ENCODE measurements at regions not wholly inside any gene's neighbourhood (a gene's known extent, or its start where the extent isn't known, plus 50 kb on each side); places are given as distances from the start of the nearest gene placed in this dataset.

DNA sequence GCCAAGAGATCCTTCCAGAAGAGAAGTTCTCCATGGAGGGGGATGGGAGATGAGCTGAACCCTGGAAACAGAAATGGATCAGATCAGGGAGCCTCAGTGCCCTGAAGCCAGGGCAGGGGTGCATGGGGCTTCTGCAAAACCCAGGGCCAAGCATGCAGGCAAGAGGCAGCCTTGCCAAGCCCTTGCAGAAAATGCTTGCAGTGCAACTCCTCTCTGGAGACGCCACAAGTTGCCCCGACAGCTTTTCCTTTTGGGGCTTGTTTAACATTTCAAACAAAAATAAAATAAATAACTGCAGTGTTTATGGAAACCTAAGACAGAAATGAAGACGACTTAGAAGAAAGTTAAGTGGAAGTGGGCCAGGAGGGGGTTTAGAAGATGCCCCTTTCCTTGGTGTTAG is 177.5 kb upstream of the TNP1 start:
- no peaks in the 10 kb centered on the region for H3K4me1 Mint-ChIP-seq (ENCODE audit: low read depth)
- no peak overlapping the region for H3K4me3 Mint-ChIP-seq
- H3K9me3 Mint-ChIP-seq: no peaks in the 10 kb centered on the region
- ATAC-seq: no peak
- H3K27me3 Mint-ChIP-seq (ENCODE audit: low read depth): no peaks in the 10 kb centered on the region
- DNase-seq: no peak
- no peaks in the 10 kb centered on the region for H3K36me3 Mint-ChIP-seq (ENCODE audit: insufficient read depth)

DNA sequence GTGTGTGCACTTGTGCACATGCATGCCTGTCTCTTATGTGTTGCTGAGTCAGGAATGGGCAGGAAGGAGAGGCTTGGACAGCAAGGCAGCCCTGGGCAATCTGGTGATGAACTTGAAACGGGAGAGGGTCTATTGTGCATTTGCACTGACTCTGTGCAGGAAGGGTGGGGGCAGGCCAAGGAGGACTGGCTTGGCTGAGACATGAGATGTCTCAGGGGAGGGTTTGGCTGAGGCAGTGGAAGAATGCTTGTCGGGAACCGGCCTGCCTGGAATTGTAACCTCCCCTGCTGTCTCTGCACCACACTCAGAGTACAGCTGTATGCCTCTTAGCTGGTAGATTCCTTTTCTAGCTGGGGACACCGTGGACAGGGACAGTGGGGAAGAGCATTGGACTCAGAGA is 176.1 kb upstream of the TNP1 start:
- Mint-ChIP-seq H3K4me1 (ENCODE audit: low read depth) (no peaks in the 10 kb centered on the region), H3K9me3 (no peaks in the 10 kb centered on the region), H3K27me3 (ENCODE audit: low read depth) (no peaks in the 10 kb centered on the region), H3K36me3 (ENCODE audit: insufficient read depth) (no peaks in the 10 kb centered on the region), H3K4me3 (no peak overlapping the region)
- DNase-seq (no peak), ATAC-seq (no peak)

DNA sequence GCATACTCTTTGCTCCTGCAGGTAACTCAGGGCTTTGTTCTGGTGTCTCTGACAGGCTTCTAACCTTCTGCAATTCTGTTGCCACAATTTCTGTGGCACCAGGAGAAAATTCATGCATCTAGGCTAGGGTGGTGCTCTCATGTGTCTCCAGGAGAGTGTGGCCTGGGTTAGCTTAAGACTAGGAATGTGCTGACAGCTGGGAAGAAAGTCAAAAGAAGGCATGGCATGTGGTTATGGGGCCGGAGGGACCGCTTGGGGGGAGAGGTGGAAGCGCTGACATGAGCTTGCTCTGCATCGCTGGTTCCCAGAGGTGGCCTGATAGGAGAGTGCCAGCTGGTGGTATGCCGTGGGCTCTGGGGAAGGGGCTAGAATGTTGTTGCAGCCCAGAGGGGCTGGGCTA is 173.3 kb upstream of the TNP1 start:
- no peak overlapping the region for H3K4me3 Mint-ChIP-seq
- H3K9me3 Mint-ChIP-seq: no peaks in the 10 kb centered on the region
- no peaks in the 10 kb centered on the region for H3K36me3 Mint-ChIP-seq (ENCODE audit: insufficient read depth)
- ATAC-seq (no peak), DNase-seq (no peak)
- no peaks in the 10 kb centered on the region for H3K4me1 Mint-ChIP-seq (ENCODE audit: low read depth)
- peaks cover 10% of the 10 kb centered on the region for H3K27me3 Mint-ChIP-seq (ENCODE audit: low read depth)

DNA sequence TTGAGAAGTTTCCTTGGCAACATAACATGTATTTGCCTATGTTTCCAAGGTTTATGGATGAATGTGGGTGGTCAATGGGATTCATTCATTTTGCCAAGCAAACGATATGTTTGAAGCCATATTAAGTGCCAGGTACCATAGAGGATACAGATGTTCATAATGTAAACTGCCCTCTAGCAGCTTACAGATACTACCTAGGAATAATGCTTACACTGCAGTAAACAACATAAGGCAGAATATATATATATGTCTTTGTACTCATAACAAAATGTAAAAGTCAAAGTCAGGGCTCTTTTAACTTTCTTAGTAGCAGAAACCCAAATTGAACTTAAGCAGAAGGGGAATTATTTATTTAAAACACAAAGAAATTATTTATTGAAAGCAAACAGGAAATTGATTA is 171.6 kb upstream of the TNP1 start:
- no peak overlapping the region for H3K4me3 Mint-ChIP-seq

DNA sequence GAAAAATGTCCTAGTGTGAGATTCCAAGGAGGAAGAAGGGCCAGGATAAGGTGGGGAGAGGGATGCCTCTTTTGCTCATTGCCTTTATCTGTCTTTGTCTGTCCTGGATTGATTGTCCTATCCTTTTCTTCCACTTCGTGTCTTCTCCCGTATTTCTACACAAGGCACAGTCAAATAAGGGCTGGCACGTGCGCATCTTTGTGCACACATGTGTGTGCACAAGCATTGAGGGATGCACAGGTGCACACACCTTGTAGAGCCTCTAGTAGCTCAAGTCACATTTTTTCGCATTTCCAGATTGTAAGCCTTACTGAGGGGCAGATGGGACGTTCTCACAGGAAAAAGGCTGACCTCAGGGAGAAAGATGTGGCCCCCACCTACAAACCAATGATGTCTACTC is 170.2 kb upstream of the TNP1 start:
- DNase-seq (no peak), ATAC-seq (no peak)
- no peaks in the 10 kb centered on the region for H3K4me1 Mint-ChIP-seq (ENCODE audit: low read depth)
- H3K9me3 Mint-ChIP-seq: no peaks in the 10 kb centered on the region
- no peaks in the 10 kb centered on the region for H3K36me3 Mint-ChIP-seq (ENCODE audit: insufficient read depth)
- no peak overlapping the region for H3K4me3 Mint-ChIP-seq
- peaks cover 12% of the 10 kb centered on the region for H3K27me3 Mint-ChIP-seq (ENCODE audit: low read depth)

More for the DNA sequence above, 171.6 kb upstream of the TNP1 start:
- peaks cover 10% of the 10 kb centered on the region for H3K27me3 Mint-ChIP-seq (ENCODE audit: low read depth)
- no peaks in the 10 kb centered on the region for H3K36me3 Mint-ChIP-seq (ENCODE audit: insufficient read depth)
- no peaks in the 10 kb centered on the region for H3K9me3 Mint-ChIP-seq
- H3K4me1 Mint-ChIP-seq (ENCODE audit: low read depth): no peaks in the 10 kb centered on the region
- ATAC-seq: no peak
- DNase-seq: no peak

DNA sequence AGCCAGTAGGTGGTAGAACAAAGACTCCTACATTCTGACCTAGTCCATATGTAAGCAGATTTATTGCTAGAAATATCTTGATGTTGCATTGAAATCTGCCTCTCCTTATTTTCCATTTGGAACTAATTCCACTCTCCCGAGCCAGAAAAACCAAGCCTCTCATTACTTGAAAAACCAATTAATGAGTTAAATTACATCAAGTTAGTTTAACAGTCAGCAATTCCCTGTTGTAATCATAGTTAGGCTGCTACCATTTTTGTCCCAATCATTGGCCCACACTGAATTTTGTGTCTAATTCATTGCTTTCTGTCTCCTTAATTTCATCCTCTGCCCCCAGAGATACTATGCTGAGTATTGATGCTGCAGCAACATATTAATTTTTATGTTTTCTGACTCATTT is 168.3 kb upstream of the TNP1 start:
- no peak overlapping the region for H3K4me3 Mint-ChIP-seq
- H3K9me3 Mint-ChIP-seq: peaks cover 3% of the 10 kb centered on the region
- DNase-seq (no peak), ATAC-seq (no peak)
- H3K27me3 Mint-ChIP-seq (ENCODE audit: low read depth): peaks cover 12% of the 10 kb centered on the region
- no peaks in the 10 kb centered on the region for H3K4me1 Mint-ChIP-seq (ENCODE audit: low read depth)
- no peaks in the 10 kb centered on the region for H3K36me3 Mint-ChIP-seq (ENCODE audit: insufficient read depth)

DNA sequence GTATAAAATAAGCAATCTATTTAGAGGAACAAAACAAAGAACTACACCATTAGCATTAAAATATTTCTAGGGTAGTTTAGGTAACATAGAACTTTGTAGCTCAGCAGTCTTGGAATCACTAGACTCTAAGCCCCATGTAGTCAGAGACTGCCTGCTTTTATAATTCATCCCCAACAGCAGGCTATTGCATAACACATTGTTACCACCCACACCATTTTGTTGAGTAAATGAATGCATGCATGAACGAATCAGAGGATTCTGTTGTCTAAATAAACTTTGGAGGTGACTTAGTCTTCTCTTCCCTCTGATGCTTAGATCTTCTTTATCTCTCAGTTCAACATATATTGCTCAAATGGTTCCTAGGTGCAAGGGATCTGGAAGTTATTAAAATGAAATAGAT is 167.6 kb upstream of the TNP1 start:
- ATAC-seq: no peak

DNA sequence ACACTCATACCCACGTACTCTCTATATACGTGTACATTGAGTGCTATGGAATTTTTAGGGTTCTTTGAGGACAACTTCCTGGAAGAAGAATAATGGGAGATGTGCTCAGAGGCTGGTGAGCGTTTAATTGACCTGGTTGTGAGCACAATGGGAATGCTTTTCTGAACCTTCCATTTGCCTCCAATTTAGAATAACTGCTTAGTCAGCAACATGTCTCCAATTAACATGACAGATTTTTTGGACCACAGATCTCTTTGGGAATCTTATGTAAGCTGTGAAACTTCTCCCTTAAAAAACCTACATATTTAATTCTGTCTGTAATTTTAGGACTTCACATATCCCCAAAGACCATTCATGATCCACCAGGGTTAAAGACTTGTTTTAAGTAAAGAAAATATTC is 166.7 kb upstream of the TNP1 start:
- Mint-ChIP-seq H3K4me1 (ENCODE audit: low read depth) (no peaks in the 10 kb centered on the region), H3K27me3 (ENCODE audit: low read depth) (peaks cover 12% of the 10 kb centered on the region), H3K9me3 (peaks cover 3% of the 10 kb centered on the region), H3K4me3 (no peak overlapping the region), H3K36me3 (ENCODE audit: insufficient read depth) (no peaks in the 10 kb centered on the region)
- DNase-seq (no peak), ATAC-seq (no peak)

More for the DNA sequence above, 167.6 kb upstream of the TNP1 start:
- Mint-ChIP-seq H3K36me3 (ENCODE audit: insufficient read depth) (no peaks in the 10 kb centered on the region), H3K27me3 (ENCODE audit: low read depth) (peaks cover 12% of the 10 kb centered on the region), H3K4me1 (ENCODE audit: low read depth) (no peaks in the 10 kb centered on the region), H3K9me3 (peaks cover 3% of the 10 kb centered on the region), H3K4me3 (no peak overlapping the region)
- DNase-seq: no peak

DNA sequence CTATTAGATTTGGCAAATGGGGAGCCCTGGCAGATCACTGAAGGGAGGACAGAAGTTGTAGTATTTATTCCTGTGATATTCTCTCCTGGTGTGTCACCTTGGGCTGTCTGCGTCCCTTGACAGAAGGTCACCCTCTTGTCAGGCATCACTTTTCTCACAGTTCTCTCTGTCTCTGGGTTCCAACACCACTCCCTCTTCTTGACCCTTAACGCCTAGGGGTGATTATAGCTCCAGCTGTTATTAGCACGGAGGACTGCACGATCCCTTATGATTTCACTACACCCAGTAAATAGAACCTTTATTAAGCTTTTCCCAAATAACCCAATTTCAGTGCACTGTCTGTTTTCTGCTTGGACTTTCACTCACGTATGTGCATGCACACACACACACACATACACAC is 166.3 kb upstream of the TNP1 start:
- H3K4me3 Mint-ChIP-seq: no peak overlapping the region
- no peaks in the 10 kb centered on the region for H3K4me1 Mint-ChIP-seq (ENCODE audit: low read depth)
- H3K9me3 Mint-ChIP-seq: peaks cover 3% of the 10 kb centered on the region
- H3K27me3 Mint-ChIP-seq (ENCODE audit: low read depth): peaks cover 12% of the 10 kb centered on the region
- H3K36me3 Mint-ChIP-seq (ENCODE audit: insufficient read depth): no peaks in the 10 kb centered on the region
- DNase-seq: no peak
- no peak for ATAC-seq

DNA sequence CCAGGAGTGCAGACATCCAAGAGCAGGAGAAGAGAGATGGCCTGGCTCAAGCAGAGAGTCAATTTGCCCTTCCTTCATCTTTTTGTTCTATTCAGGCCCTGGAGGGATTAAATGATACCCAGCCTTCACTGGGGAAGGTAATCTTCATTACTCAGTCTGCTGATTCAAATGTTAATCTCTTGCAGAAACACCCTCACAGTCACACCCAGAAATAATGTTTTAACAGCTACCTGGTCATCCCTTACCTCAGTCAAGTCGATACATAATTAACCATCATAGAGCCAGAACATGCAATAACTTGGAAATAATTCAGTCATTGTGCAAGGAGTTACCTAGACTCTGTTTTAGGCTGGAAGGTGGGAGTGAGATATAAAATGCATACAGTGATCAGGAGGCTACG is 163.7 kb upstream of the TNP1 start:
- no peaks in the 10 kb centered on the region for H3K4me1 Mint-ChIP-seq (ENCODE audit: low read depth)
- peaks cover 3% of the 10 kb centered on the region for H3K9me3 Mint-ChIP-seq
- DNase-seq: no peak
- ATAC-seq: no peak
- H3K4me3 Mint-ChIP-seq: no peak overlapping the region
- no peaks in the 10 kb centered on the region for H3K36me3 Mint-ChIP-seq (ENCODE audit: insufficient read depth)
- H3K27me3 Mint-ChIP-seq (ENCODE audit: low read depth): peaks cover 2% of the 10 kb centered on the region

DNA sequence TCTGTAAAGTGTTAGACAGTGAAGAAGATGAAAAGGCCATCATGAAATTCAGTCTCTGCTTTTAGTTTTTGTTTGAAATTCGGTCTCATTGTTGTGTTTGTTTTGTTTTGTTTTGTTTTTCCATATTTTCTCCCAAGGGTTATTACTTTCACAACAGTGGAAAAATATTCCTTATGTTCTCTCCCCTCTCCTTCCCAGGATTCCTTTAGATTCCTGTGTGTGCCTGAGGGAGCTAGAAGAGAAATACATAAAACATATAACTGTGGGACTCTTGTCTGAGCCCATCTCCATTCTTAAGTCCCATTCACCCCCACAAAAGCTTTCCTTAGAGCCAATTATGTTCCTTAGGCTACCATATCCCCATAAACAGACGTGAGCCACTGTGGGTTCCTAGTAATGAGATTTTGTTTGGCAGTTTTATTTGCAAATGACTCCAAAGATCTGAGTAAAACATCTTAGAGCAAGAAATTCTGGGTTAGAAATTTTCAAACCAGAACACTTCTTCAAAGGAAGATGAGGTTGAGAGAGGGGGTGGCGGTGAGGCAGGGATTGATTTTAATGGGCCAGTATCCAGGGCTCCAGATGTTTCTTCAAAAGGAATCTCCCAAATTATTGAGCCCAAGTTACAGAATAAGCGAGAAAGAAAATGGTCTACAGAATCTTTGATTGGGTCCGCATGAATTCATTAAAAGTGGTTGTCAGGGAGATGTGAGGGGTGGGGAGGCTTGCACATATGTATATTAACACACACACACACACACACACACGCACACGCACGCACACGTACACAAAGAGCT is 157.8 kb upstream of the TNP1 start:
- H3K4me1 Mint-ChIP-seq (ENCODE audit: low read depth): no peaks in the 10 kb centered on the region
- H3K4me3 Mint-ChIP-seq: no peak overlapping the region
- peaks cover 4% of the 10 kb centered on the region for H3K9me3 Mint-ChIP-seq
- H3K27me3 Mint-ChIP-seq (ENCODE audit: low read depth): peaks cover 20% of the 10 kb centered on the region
- DNase-seq (no peak), ATAC-seq (no peak)
- no peaks in the 10 kb centered on the region for H3K36me3 Mint-ChIP-seq (ENCODE audit: insufficient read depth)

DNA sequence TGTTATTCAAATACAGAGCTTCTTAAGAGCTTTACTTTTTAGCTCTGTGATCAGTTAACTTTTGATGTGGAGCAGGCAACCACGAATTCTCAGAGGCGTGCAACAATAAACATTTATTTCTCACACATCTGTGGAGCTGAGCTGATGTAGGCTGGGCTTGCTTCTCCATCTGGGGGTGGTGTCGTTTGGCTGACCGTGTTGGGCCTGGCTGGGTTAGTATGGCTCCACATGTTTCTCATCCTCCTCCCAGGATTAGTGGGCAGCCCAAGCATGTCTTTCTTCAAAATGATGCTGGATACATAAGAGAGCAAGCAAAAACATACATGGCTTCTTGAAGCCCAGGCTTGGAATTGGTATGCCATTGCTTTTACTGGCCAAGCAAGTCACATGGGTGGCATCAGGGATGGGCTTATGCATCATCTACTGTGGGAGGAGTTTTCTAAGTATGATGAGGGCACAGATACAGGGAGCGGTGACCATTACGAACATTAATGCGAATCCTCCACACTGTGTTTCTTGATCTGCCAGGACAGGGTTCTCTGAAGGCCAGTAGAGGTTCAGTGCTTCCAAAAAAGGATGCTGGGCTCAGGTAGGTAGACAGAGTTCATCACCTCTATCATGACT is 157.0 kb upstream of the TNP1 start:
- ATAC-seq: no peak

DNA sequence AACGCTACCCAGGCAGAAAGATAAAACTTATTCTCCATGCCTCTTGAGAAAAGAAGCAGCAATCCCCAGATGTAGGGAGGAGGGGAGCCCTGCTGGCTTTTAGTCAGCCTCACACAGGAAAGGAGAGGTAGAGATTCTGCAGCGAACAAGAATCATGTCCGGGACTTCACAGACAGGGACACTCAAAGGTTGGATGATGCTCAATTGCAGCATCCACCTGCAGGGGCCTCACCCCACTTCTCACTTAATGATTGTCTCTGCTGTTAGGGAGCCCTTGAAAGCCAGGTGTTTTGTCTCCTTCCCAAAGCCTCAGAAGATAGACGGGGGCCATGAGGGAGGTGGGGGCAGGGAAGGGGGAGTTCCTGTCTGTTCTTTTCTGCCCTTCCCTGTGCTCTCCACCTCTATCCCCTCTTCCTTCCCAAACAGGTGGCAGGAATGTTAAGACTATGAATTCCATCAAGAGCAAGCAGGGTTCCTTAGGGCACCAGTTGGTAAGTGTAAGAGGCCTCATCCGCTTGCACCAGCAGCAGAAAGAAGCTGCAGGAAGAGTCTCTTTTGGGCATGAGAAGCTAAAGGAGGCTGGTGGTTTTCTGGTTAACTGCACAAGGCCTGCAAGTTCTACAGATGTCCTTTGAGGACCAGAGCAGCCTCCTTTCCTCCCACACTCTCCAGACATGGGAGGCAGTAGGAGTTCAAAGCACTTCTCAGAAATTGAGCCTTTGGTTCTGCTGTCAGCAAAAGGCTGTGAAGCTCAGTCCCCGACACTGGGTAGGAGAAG is 154.7 kb upstream of the TNP1 start:
- H3K9me3 Mint-ChIP-seq: peaks cover 4% of the 10 kb centered on the region
- DNase-seq (no peak), ATAC-seq (no peak)
- no peaks in the 10 kb centered on the region for H3K4me1 Mint-ChIP-seq (ENCODE audit: low read depth)
- H3K27me3 Mint-ChIP-seq (ENCODE audit: low read depth): peaks cover 23% of the 10 kb centered on the region
- no peaks in the 10 kb centered on the region for H3K36me3 Mint-ChIP-seq (ENCODE audit: insufficient read depth)
- H3K4me3 Mint-ChIP-seq: no peak overlapping the region

More for the DNA sequence above, 157.0 kb upstream of the TNP1 start:
- Mint-ChIP-seq H3K36me3 (ENCODE audit: insufficient read depth) (no peaks in the 10 kb centered on the region), H3K27me3 (ENCODE audit: low read depth) (peaks cover 23% of the 10 kb centered on the region), H3K4me3 (no peak overlapping the region), H3K4me1 (ENCODE audit: low read depth) (no peaks in the 10 kb centered on the region), H3K9me3 (peaks cover 4% of the 10 kb centered on the region)
- DNase-seq: no peak

DNA sequence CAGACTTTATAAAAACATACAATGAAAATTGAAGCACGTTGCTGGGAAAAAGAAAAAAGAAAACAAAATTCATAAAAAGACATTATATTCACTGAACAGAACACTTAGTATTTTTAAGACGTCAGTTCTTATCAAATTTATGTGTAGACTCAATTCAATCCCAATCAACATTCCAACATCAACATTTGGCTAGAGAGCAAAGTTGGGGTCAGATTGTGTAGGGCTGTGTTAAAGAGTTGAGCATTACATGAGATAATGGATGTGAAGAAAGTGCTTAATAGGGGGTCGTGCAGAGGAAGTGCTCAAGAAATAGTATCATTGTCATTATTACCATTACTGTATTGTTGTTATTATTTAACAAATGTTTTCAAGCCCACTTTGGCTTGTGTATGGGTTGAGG is 154.1 kb upstream of the TNP1 start:
- Mint-ChIP-seq H3K27me3 (ENCODE audit: low read depth) (peaks cover 23% of the 10 kb centered on the region), H3K9me3 (peaks cover 4% of the 10 kb centered on the region), H3K4me1 (ENCODE audit: low read depth) (no peaks in the 10 kb centered on the region), H3K4me3 (no peak overlapping the region), H3K36me3 (ENCODE audit: insufficient read depth) (no peaks in the 10 kb centered on the region)
- DNase-seq: no peak
- no peak for ATAC-seq

DNA sequence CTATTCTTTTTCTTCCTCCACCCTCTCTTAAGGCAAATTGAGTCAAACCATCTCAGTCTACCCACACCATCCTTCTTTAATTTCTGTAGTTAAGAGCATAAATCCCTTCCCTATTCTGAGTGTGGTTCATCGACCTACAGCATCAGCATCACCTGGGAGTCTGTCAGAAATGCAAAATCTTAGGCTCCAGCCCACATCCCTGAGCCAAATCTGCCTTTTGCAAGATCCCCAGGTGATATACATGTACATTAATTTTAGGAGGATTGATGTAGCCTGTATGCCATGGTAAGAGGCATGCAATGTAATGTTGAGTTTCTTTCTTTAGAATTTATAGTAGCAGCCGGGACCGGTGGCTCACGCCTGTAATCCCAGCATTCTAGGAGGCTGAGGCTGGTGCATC is 151.7 kb upstream of the TNP1 start:
- ATAC-seq (no peak), DNase-seq (no peak)
- H3K36me3 Mint-ChIP-seq (ENCODE audit: insufficient read depth): no peaks in the 10 kb centered on the region
- H3K9me3 Mint-ChIP-seq: no peaks in the 10 kb centered on the region
- H3K4me3 Mint-ChIP-seq: no peak overlapping the region
- H3K27me3 Mint-ChIP-seq (ENCODE audit: low read depth): peaks cover 27% of the 10 kb centered on the region
- no peaks in the 10 kb centered on the region for H3K4me1 Mint-ChIP-seq (ENCODE audit: low read depth)

All from activated T-cell treated with anti-CD3 and anti-CD28 coated beads, Interleukin-2, amount 50 U/mL, for 4 hours (primary cell).